ENCODE measurements at regions not wholly inside any gene's neighbourhood (a gene's known extent, or its start where the extent isn't known, plus 50 kb on each side); places are given as distances from the start of the nearest gene placed in this dataset.

- no peak for DNase-seq
Observed at GRCh38 chr4:26105337-26105736, 191.3 kb downstream of the SMIM20 start.

- no peak for DNase-seq
Observed at GRCh38 chr4:26105815-26106699, 192.0 kb downstream of the SMIM20 start.

GRCh38 chr4:26106776-26107175, 192.8 kb downstream of the SMIM20 start:
- DNase-seq = no peak

GRCh38 chr4:26108054-26108453, 194.0 kb downstream of the SMIM20 start:
- no peak for DNase-seq

- DNase-seq = no peak
Observed at GRCh38 chr4:26110493-26110892, 196.5 kb downstream of the SMIM20 start.

- DNase-seq = no peak
Observed at GRCh38 chr4:26113339-26113940, 199.4 kb downstream of the SMIM20 start.

GRCh38 chr4:26116057-26116456, 202.0 kb downstream of the SMIM20 start:
- DNase-seq = no peak

GRCh38 chr4:26120098-26120825, 200.6 kb upstream of the RBPJ start:
- DNase-seq = no peak

GRCh38 chr4:26122690-26123089, 198.1 kb upstream of the RBPJ start:
- no peak for DNase-seq

- no peak for DNase-seq
Observed at GRCh38 chr4:26124753-26125321, 196.0 kb upstream of the RBPJ start.

GRCh38 chr4:26126143-26126718, 194.6 kb upstream of the RBPJ start:
- DNase-seq = no peak

GRCh38 chr4:26126994-26127393, 193.8 kb upstream of the RBPJ start:
- DNase-seq = no peak

GRCh38 chr4:26127851-26128337, 192.9 kb upstream of the RBPJ start:
- DNase-seq = no peak

- no peak for DNase-seq
Observed at GRCh38 chr4:26130173-26130572, 190.6 kb upstream of the RBPJ start.

- no peak for DNase-seq
Observed at GRCh38 chr4:26130841-26131432, 189.9 kb upstream of the RBPJ start.

- DNase-seq = no peak
Observed at GRCh38 chr4:26131711-26132110, 189.1 kb upstream of the RBPJ start.

GRCh38 chr4:26132858-26133257, 188.0 kb upstream of the RBPJ start:
- DNase-seq = no peak

- DNase-seq = no peak
Observed at GRCh38 chr4:26133840-26134239, 187.0 kb upstream of the RBPJ start.

GRCh38 chr4:26135331-26135730, 185.5 kb upstream of the RBPJ start:
- no peak for DNase-seq

GRCh38 chr4:26136615-26137014, 184.2 kb upstream of the RBPJ start:
- DNase-seq = no peak

GRCh38 chr4:26137288-26137687, 183.5 kb upstream of the RBPJ start:
- DNase-seq = no peak
